Osteocyte (in vitro differentiated cells): ENCODE measurements at regions not wholly inside any gene's neighbourhood (a gene's known extent, or its start where the extent isn't known, plus 50 kb on each side); places are given as distances from the start of the nearest gene placed in this dataset.

Source experiments
- DNase-seq: peaks from one replicate; pipeline ENCODE4 v3.0.0; 2021; ENCODE audit warnings: mixed read lengths; ENCODE audit not compliant: unreplicated experiment; ENCODE audit errors: extremely low spot score
- H3K27ac Mint-ChIP-seq: one replicate; pipeline ENCODE4 v1.8.0; 2021; ENCODE audit warnings: mild to moderate bottlenecking, mixed read lengths; ENCODE audit not compliant: unreplicated experiment
- H3K27me3 Mint-ChIP-seq: one replicate; pipeline ENCODE4 v1.8.0; 2021; ENCODE audit warnings: mixed read lengths; ENCODE audit not compliant: unreplicated experiment
- H3K36me3 Mint-ChIP-seq: one replicate; pipeline ENCODE4 v1.8.0; 2021; ENCODE audit warnings: mixed read lengths; ENCODE audit not compliant: unreplicated experiment
- H3K4me1 Mint-ChIP-seq: one replicate; pipeline ENCODE4 v1.8.0; 2021; ENCODE audit warnings: mixed read lengths; ENCODE audit not compliant: unreplicated experiment
- H3K4me3 Mint-ChIP-seq: one replicate; pipeline ENCODE4 v1.8.0; 2021; ENCODE audit warnings: mild to moderate bottlenecking, moderate library complexity, mixed read lengths; ENCODE audit not compliant: unreplicated experiment
- H3K9me3 Mint-ChIP-seq: one replicate; pipeline ENCODE4 v1.8.0; 2021; ENCODE audit warnings: mixed read lengths; ENCODE audit not compliant: unreplicated experiment
- CTCF ChIP-seq: fragments of 200-600 bp; sonication (generic); IDR thresholded peaks from 2 replicates; pipeline ENCODE4 v1.5.0; 2021; ENCODE audit warnings: antibody characterized with exemption, mild to moderate bottlenecking, moderate library complexity

GRCh38 chr1:106843518-106843917 lies 213.0 kb upstream of the PRMT6 start:
- TF ChIP-seq CTCF = no peak
- no peaks in the 10 kb centered on the region for H3K27me3 Mint-ChIP-seq

GRCh38 chr1:106846656-106847055 lies 209.8 kb upstream of the PRMT6 start:
- H3K9me3 Mint-ChIP-seq = no peaks in the 10 kb centered on the region
- DNase-seq = no peak
- no peak for TF ChIP-seq CTCF
- H3K27ac Mint-ChIP-seq = no peak overlapping the region
- H3K36me3 Mint-ChIP-seq = no peaks in the 10 kb centered on the region
- H3K4me1 Mint-ChIP-seq = no peaks in the 10 kb centered on the region
- H3K4me3 Mint-ChIP-seq = no peak overlapping the region
- no peaks in the 10 kb centered on the region for H3K27me3 Mint-ChIP-seq

More at GRCh38 chr1:106843518-106843917, 213.0 kb upstream of the PRMT6 start:
- Mint-ChIP-seq H3K9me3 (no peaks in the 10 kb centered on the region), H3K4me3 (no peak overlapping the region), H3K36me3 (no peaks in the 10 kb centered on the region), H3K4me1 (no peaks in the 10 kb centered on the region), H3K27ac (no peak overlapping the region)
- DNase-seq = no peak

- no peak for TF ChIP-seq CTCF
- H3K36me3 Mint-ChIP-seq = no peaks in the 10 kb centered on the region
- H3K4me3 Mint-ChIP-seq = no peak overlapping the region
- H3K9me3 Mint-ChIP-seq = no peaks in the 10 kb centered on the region
- H3K27me3 Mint-ChIP-seq = no peaks in the 10 kb centered on the region
- H3K4me1 Mint-ChIP-seq = no peaks in the 10 kb centered on the region
- no peak for DNase-seq
- no peak overlapping the region for H3K27ac Mint-ChIP-seq
Measured at GRCh38 chr1:106861110-106861509, 195.4 kb upstream of the PRMT6 start.

GRCh38 chr1:106868828-106869227 lies 187.6 kb upstream of the PRMT6 start:
- no peaks in the 10 kb centered on the region for H3K36me3 Mint-ChIP-seq
- H3K9me3 Mint-ChIP-seq = peaks cover 36% of the 10 kb centered on the region
- H3K27me3 Mint-ChIP-seq = no peaks in the 10 kb centered on the region
- no peaks in the 10 kb centered on the region for H3K4me1 Mint-ChIP-seq
- DNase-seq = no peak
- no peak for TF ChIP-seq CTCF
- H3K27ac Mint-ChIP-seq = no peak overlapping the region
- H3K4me3 Mint-ChIP-seq = no peak overlapping the region

GRCh38 chr1:106875622-106876021 lies 180.9 kb upstream of the PRMT6 start:
- no peak overlapping the region for H3K4me3 Mint-ChIP-seq
- no peaks in the 10 kb centered on the region for H3K4me1 Mint-ChIP-seq
- no peaks in the 10 kb centered on the region for H3K27me3 Mint-ChIP-seq
- no peak for TF ChIP-seq CTCF
- peaks cover 31% of the 10 kb centered on the region for H3K9me3 Mint-ChIP-seq
- no peak overlapping the region for H3K27ac Mint-ChIP-seq
- DNase-seq = no peak
- no peaks in the 10 kb centered on the region for H3K36me3 Mint-ChIP-seq
